Middle frontal gyrus (tissue), 1 donor: ENCODE measurements at regions not wholly inside any gene's neighbourhood (a gene's known extent, or its start where the extent isn't known, plus 50 kb on each side); places are given as distances from the start of the nearest gene placed in this dataset.

Experiments used
- DNase-seq: peaks from one replicate; pipeline ENCODE4 v3.0.0-alpha.2; 2015; ENCODE audit warnings: low spot score; ENCODE audit errors: extremely low spot score

GRCh38 chrX:97666890-97667289 lies 783.2 kb downstream of the RPA4 start:
- DNase-seq = no peak

GRCh38 chrX:97668126-97668525 lies 784.4 kb downstream of the RPA4 start:
- DNase-seq = no peak

- DNase-seq = no peak
Observed at GRCh38 chrX:97672138-97672537, 788.4 kb downstream of the RPA4 start.

GRCh38 chrX:97672608-97673007 lies 788.9 kb downstream of the RPA4 start:
- DNase-seq = no peak

- no peak for DNase-seq
Observed at GRCh38 chrX:97673135-97673534, 789.4 kb downstream of the RPA4 start.

- no peak for DNase-seq
Observed at GRCh38 chrX:97682991-97683840, 799.5 kb downstream of the RPA4 start.

- DNase-seq = no peak
Observed at GRCh38 chrX:97685753-97686152, 802.0 kb downstream of the RPA4 start.

GRCh38 chrX:97691901-97692455 lies 808.3 kb downstream of the RPA4 start:
- no peak for DNase-seq

GRCh38 chrX:97692575-97692974 lies 808.9 kb downstream of the RPA4 start:
- DNase-seq = no peak

- no peak for DNase-seq
Observed at GRCh38 chrX:97700547-97700946, 816.8 kb downstream of the RPA4 start.

GRCh38 chrX:97704474-97704873 lies 820.8 kb downstream of the RPA4 start:
- no peak for DNase-seq

GRCh38 chrX:97704881-97705280 lies 821.2 kb downstream of the RPA4 start:
- no peak for DNase-seq

GRCh38 chrX:97705936-97706335 lies 822.2 kb downstream of the RPA4 start:
- DNase-seq = no peak

GRCh38 chrX:97714072-97714471 lies 830.4 kb downstream of the RPA4 start:
- DNase-seq = no peak

- no peak for DNase-seq
Observed at GRCh38 chrX:97728215-97728614, 844.5 kb downstream of the RPA4 start.

- no peak for DNase-seq
Observed at GRCh38 chrX:97740044-97740443, 856.3 kb downstream of the RPA4 start.

GRCh38 chrX:97740886-97741285 lies 857.2 kb downstream of the RPA4 start:
- no peak for DNase-seq

GRCh38 chrX:97743014-97743413 lies 859.3 kb downstream of the RPA4 start:
- no peak for DNase-seq

GRCh38 chrX:97747346-97747745 lies 863.6 kb downstream of the RPA4 start:
- no peak for DNase-seq

- no peak for DNase-seq
Observed at GRCh38 chrX:97751016-97751415, 867.3 kb downstream of the RPA4 start.

GRCh38 chrX:97751735-97752134 lies 868.0 kb downstream of the RPA4 start:
- DNase-seq = no peak

GRCh38 chrX:97756879-97757278 lies 873.2 kb downstream of the RPA4 start:
- DNase-seq = no peak

GRCh38 chrX:97763391-97763790 lies 879.7 kb downstream of the RPA4 start:
- no peak for DNase-seq
